ENCODE measurements at regions not wholly inside any gene's neighbourhood (a gene's known extent, or its start where the extent isn't known, plus 50 kb on each side); places are given as distances from the start of the nearest gene placed in this dataset.
"Not testable (repeated sequence)": the region's sequence is repeated elsewhere in the genome, so short reads cannot be mapped to it uniquely, and the experiment has no call there.

DNA sequence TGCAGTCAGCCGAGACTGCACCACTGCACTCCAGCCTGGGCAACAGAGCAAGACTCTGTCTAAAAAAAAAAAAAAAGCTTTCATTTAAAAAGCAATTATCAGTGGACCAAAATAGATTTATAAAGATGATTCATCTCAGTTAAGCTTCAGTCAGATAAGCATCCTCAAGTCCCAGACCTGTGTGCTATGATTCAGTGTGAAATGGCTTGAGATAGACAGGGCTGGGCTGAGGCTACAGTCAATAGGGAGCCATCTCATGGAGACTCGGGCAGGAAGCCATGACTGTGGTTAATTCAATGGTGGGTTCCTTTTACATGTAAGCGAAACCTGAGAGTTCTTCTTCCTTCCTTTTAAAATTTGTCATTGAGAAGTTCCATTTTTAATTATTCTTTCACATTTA, 276.0 kb downstream of the TFAP2A start (continued):
- TF ChIP-seq, protein P1, sequence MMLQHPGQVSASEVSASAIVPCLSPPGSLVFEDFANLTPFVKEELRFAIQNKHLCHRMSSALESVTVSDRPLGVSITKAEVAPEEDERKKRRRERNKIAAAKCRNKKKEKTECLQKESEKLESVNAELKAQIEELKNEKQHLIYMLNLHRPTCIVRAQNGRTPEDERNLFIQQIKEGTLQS (IDR thresholded peaks at IDR 0.05): no peak
- TF ChIP-seq HNF4A (conservative IDR thresholded peaks at IDR 0.05) (no peak), EGR1 (IDR thresholded peaks at IDR 0.05; ENCODE audit: low read depth in 2 of 2) (no peak), GABPA (IDR thresholded peaks at IDR 0.05 in 1 of 2, conservative IDR thresholded peaks at IDR 0.05 in 1 of 2) (no peak), NR2F2 (IDR thresholded peaks at IDR 0.05) (no peak), RAD21 (IDR thresholded peaks at IDR 0.05) (no peak), YY1 (IDR thresholded peaks at IDR 0.05) (no peak), FOXA1 (IDR thresholded peaks at IDR 0.05) (no peak), HNF4G (IDR thresholded peaks at IDR 0.05) (no peak)

DNA sequence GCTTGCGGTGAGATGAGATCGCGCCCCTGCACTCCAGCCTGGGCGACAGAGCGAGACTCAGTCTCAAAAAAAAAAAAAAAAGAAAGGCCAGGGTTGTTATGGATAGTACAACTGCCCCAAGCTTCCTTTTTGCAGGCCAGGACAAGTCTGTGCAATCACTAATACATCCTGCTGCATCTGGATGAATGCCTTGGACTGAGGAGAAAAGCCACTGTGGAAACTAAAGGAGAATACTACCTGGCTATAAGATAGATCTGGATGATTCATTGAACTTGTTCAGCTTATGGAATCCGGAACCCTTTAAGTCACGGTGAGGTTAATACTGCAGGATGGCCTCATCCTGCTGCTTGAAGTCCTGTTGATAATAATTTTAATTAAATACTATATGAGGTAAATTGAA, 278.2 kb downstream of the TFAP2A start:
- WGBS: 98% methylated on average over 7 of the region's 7 CpGs

DNA sequence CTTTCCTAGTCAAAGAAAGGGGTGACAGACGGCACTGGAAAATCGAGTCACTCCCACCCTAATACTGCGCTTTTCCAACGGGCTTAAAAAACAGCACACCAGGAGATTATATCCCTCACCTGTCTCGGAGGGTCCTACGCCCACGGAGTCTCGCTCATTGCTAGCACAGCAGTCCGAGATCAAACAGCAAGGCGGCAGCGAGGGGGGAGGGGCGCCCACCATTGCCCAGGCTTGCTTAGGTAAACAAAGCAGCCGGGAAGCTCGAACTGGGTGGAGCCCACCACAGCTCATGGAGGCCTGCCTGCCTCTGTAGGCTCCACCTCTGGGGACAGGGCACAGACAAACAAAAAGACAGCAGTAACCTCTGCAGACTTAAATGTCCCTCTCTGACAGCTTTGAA, 280.7 kb downstream of the TFAP2A start:
- not testable (repeated sequence) for H3K4me1 ChIP-seq (ENCODE audit: control insufficient read depth in 4 of 4, insufficient read depth in 4 of 4, low read length in 3 of 4); H3K9ac ChIP-seq (ENCODE audit: low read depth in 1 of 2, low read length in 2 of 2); H3K27ac ChIP-seq (ENCODE audit: low read depth in 1 of 2, low read length in 2 of 2); DNase-seq (ENCODE audit: low spot score); H3K27me3 ChIP-seq (ENCODE audit: control insufficient read depth in 4 of 4, insufficient read depth in 4 of 4, low read length in 3 of 4); H3K4me3 ChIP-seq (ENCODE audit: low read depth in 1 of 3, low read length in 3 of 3); H3K9me3 ChIP-seq (ENCODE audit: control insufficient read depth in 4 of 4, low read length in 3 of 4); H3K36me3 ChIP-seq (ENCODE audit: control insufficient read depth in 4 of 4, insufficient read depth in 3 of 4, low read depth in 1 of 4, low read length in 3 of 4)
- 89% methylated on average over 14 of the region's 14 CpGs for WGBS

More for the DNA sequence above, 278.2 kb downstream of the TFAP2A start:
- Histone ChIP-seq H3K36me3 (ENCODE audit: control insufficient read depth in 4 of 4, insufficient read depth in 3 of 4, low read depth in 1 of 4, low read length in 3 of 4) (no peaks in the 10 kb centered on the region), H3K27me3 (ENCODE audit: control insufficient read depth in 4 of 4, insufficient read depth in 4 of 4, low read length in 3 of 4) (peaks cover 0 to 4% (median 0%) of the 10 kb centered on the region in 4 donors), H3K27ac (ENCODE audit: low read depth in 1 of 2, low read length in 2 of 2) (no peak overlapping the region), H3K4me3 (ENCODE audit: low read depth in 1 of 3, low read length in 3 of 3) (no peak overlapping the region), H3K9ac (ENCODE audit: low read depth in 1 of 2, low read length in 2 of 2) (no peak overlapping the region), H3K9me3 (ENCODE audit: control insufficient read depth in 4 of 4, low read length in 3 of 4) (no peaks in the 10 kb centered on the region), H3K4me1 (ENCODE audit: control insufficient read depth in 4 of 4, insufficient read depth in 4 of 4, low read length in 3 of 4) (no peaks in the 10 kb centered on the region)
- no peak for DNase-seq (ENCODE audit: low spot score)
- TF ChIP-seq, protein P2, sequence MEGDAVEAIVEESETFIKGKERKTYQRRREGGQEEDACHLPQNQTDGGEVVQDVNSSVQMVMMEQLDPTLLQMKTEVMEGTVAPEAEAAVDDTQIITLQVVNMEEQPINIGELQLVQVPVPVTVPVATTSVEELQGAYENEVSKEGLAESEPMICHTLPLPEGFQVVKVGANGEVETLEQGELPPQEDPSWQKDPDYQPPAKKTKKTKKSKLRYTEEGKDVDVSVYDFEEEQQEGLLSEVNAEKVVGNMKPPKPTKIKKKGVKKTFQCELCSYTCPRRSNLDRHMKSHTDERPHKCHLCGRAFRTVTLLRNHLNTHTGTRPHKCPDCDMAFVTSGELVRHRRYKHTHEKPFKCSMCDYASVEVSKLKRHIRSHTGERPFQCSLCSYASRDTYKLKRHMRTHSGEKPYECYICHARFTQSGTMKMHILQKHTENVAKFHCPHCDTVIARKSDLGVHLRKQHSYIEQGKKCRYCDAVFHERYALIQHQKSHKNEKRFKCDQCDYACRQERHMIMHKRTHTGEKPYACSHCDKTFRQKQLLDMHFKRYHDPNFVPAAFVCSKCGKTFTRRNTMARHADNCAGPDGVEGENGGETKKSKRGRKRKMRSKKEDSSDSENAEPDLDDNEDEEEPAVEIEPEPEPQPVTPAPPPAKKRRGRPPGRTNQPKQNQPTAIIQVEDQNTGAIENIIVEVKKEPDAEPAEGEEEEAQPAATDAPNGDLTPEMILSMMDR (IDR thresholded peaks at IDR 0.05; ENCODE audit: low read depth, low read length, missing input control): no peak
- TF ChIP-seq YY1 (IDR thresholded peaks at IDR 0.05): no peak
- no peak for TF ChIP-seq JUND (IDR thresholded peaks at IDR 0.05)
- TF ChIP-seq, protein P3, sequence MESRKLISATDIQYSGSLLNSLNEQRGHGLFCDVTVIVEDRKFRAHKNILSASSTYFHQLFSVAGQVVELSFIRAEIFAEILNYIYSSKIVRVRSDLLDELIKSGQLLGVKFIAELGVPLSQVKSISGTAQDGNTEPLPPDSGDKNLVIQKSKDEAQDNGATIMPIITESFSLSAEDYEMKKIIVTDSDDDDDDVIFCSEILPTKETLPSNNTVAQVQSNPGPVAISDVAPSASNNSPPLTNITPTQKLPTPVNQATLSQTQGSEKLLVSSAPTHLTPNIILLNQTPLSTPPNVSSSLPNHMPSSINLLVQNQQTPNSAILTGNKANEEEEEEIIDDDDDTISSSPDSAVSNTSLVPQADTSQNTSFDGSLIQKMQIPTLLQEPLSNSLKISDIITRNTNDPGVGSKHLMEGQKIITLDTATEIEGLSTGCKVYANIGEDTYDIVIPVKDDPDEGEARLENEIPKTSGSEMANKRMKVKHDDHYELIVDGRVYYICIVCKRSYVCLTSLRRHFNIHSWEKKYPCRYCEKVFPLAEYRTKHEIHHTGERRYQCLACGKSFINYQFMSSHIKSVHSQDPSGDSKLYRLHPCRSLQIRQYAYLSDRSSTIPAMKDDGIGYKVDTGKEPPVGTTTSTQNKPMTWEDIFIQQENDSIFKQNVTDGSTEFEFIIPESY (IDR thresholded peaks at IDR 0.05): no peak
- TF ChIP-seq, protein P4, sequence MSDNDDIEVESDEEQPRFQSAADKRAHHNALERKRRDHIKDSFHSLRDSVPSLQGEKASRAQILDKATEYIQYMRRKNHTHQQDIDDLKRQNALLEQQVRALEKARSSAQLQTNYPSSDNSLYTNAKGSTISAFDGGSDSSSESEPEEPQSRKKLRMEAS (IDR thresholded peaks at IDR 0.05): no peak
- no peak for TF ChIP-seq FOXA2 (IDR thresholded peaks at IDR 0.05)

DNA sequence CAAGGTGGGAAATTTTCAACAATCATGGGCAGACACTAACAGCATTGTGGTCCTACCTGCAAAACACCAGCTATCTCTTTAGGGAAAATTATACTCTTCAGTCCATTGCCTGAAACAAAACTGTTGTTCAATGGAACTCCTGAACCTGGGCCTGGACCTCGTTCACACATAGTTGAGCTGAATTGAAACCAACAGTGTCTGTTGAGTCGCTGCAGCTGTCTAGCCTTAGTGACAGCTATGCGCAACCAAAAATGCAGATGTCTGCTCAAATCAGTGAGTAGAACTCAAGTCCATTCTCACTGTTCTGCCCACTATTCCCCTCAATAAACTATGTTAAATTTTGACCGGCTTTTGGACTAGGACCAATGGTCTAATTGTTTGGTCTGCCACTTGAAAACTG, 286.2 kb downstream of the TFAP2A start:
- Histone ChIP-seq H3K36me3 (ENCODE audit: control insufficient read depth in 4 of 4, insufficient read depth in 3 of 4, low read depth in 1 of 4, low read length in 3 of 4) (no peaks in the 10 kb centered on the region), H3K27me3 (ENCODE audit: control insufficient read depth in 4 of 4, insufficient read depth in 4 of 4, low read length in 3 of 4) (no peaks in the 10 kb centered on the region), H3K27ac (ENCODE audit: low read depth in 1 of 2, low read length in 2 of 2) (no peak overlapping the region), H3K4me1 (ENCODE audit: control insufficient read depth in 4 of 4, insufficient read depth in 4 of 4, low read length in 3 of 4) (no peaks in the 10 kb centered on the region), H3K9me3 (ENCODE audit: control insufficient read depth in 4 of 4, low read length in 3 of 4) (peaks cover 0 to 11% (median 0%) of the 10 kb centered on the region in 4 donors), H3K9ac (ENCODE audit: low read depth in 1 of 2, low read length in 2 of 2) (no peak overlapping the region), H3K4me3 (ENCODE audit: low read depth in 1 of 3, low read length in 3 of 3) (no peak overlapping the region)
- WGBS: 86% methylated on average over 4 of the region's 4 CpGs
- no peak for DNase-seq (ENCODE audit: low spot score)
- TF ChIP-seq, protein P5, sequence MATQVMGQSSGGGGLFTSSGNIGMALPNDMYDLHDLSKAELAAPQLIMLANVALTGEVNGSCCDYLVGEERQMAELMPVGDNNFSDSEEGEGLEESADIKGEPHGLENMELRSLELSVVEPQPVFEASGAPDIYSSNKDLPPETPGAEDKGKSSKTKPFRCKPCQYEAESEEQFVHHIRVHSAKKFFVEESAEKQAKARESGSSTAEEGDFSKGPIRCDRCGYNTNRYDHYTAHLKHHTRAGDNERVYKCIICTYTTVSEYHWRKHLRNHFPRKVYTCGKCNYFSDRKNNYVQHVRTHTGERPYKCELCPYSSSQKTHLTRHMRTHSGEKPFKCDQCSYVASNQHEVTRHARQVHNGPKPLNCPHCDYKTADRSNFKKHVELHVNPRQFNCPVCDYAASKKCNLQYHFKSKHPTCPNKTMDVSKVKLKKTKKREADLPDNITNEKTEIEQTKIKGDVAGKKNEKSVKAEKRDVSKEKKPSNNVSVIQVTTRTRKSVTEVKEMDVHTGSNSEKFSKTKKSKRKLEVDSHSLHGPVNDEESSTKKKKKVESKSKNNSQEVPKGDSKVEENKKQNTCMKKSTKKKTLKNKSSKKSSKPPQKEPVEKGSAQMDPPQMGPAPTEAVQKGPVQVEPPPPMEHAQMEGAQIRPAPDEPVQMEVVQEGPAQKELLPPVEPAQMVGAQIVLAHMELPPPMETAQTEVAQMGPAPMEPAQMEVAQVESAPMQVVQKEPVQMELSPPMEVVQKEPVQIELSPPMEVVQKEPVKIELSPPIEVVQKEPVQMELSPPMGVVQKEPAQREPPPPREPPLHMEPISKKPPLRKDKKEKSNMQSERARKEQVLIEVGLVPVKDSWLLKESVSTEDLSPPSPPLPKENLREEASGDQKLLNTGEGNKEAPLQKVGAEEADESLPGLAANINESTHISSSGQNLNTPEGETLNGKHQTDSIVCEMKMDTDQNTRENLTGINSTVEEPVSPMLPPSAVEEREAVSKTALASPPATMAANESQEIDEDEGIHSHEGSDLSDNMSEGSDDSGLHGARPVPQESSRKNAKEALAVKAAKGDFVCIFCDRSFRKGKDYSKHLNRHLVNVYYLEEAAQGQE (IDR thresholded peaks at IDR 0.05): no peak
- TF ChIP-seq TAF1 (conservative IDR thresholded peaks at IDR 0.05) (no peak), SP1 (IDR thresholded peaks at IDR 0.05) (no peak), HNF4A (conservative IDR thresholded peaks at IDR 0.05) (no peak), EGR1 (IDR thresholded peaks at IDR 0.05; ENCODE audit: low read depth in 2 of 2) (no peak), HNF4G (IDR thresholded peaks at IDR 0.05) (no peak), YY1 (IDR thresholded peaks at IDR 0.05) (no peak)
- TF ChIP-seq, protein P3 (IDR thresholded peaks at IDR 0.05): no peak
- TF ChIP-seq, protein P4 (IDR thresholded peaks at IDR 0.05): no peak

Data from liver (tissue), 8 donors.